ENCODE measurements at regions not wholly inside any gene's neighbourhood (a gene's known extent, or its start where the extent isn't known, plus 50 kb on each side); places are given as distances from the start of the nearest gene placed in this dataset.

DNA sequence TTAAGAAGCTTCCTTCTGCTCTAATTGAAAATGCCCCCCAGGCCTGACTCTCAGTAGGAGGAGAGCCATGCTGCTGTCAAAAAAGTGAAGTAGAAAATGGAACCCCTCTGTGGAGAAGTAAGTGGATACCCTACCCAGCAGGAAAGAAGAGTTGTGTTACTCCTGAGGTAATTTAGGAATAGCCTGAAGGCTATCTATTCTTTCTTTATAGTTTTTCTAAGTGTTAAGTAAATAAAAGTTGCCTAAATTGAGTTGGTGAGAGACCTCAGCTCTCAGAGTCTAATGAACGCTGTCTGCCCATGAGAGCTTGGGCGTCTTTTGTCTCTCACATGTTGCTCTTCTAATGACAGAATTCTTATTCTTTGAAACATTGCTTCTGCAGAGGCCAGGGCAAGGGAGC lies 116.2 kb downstream of the NSUN3 start:
- no peaks in the 10 kb centered on the region for H3K9me3 Mint-ChIP-seq (ENCODE audit: insufficient read depth)
- no peak overlapping the region for H3K4me2 ChIP-seq (replicated peaks; ENCODE audit: low read depth, low read length, poor library complexity, severe bottlenecking)
- intact Hi-C loops (cut with micrococcal nuclease): no loop called here
- H3K27me3 ChIP-seq (replicated peaks in 1 of 4; ENCODE audit: control extremely low read depth in 1 of 4, control insufficient read depth in 3 of 4, insufficient read depth in 4 of 4, low read length in 3 of 4): no peaks in the 10 kb centered on the region
- H3K4me3 ChIP-seq (ENCODE audit: control extremely low read depth in 1 of 5, extremely low read depth in 1 of 5, insufficient read depth in 1 of 5, low read depth in 2 of 5, low read length in 4 of 5): no peak overlapping the region
- no peak for DNase-seq
- H3K36me3 ChIP-seq (replicated peaks in 1 of 2; ENCODE audit: control extremely low read depth in 1 of 2, control insufficient read depth in 1 of 2, extremely low read depth in 1 of 2, insufficient read depth in 2 of 2, low read length in 1 of 2): no peaks in the 10 kb centered on the region
- H3K27ac Mint-ChIP-seq: no peak overlapping the region
- no peak for ATAC-seq (ENCODE audit: low read depth)
- H3K27ac ChIP-seq (ENCODE audit: low read length in 2 of 2): no peak overlapping the region
- WGBS (ENCODE audit: insufficient coverage): 93% methylated on average over 2 of the region's 2 CpGs
- TF ChIP-seq, protein P1, sequence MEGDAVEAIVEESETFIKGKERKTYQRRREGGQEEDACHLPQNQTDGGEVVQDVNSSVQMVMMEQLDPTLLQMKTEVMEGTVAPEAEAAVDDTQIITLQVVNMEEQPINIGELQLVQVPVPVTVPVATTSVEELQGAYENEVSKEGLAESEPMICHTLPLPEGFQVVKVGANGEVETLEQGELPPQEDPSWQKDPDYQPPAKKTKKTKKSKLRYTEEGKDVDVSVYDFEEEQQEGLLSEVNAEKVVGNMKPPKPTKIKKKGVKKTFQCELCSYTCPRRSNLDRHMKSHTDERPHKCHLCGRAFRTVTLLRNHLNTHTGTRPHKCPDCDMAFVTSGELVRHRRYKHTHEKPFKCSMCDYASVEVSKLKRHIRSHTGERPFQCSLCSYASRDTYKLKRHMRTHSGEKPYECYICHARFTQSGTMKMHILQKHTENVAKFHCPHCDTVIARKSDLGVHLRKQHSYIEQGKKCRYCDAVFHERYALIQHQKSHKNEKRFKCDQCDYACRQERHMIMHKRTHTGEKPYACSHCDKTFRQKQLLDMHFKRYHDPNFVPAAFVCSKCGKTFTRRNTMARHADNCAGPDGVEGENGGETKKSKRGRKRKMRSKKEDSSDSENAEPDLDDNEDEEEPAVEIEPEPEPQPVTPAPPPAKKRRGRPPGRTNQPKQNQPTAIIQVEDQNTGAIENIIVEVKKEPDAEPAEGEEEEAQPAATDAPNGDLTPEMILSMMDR (IDR thresholded peaks at IDR 0.05): no peak
- TF ChIP-seq EZH2 (IDR thresholded peaks at IDR 0.05; ENCODE audit: borderline replicate concordance, insufficient read depth, low read depth, low read length, poor library complexity, severe bottlenecking): no peak
- no peaks in the 10 kb centered on the region for H4K20me1 ChIP-seq (ENCODE audit: control insufficient read depth, insufficient read depth, low read length, poor library complexity, severe bottlenecking)
- H3K79me2 ChIP-seq (ENCODE audit: control insufficient read depth, insufficient read depth, low read length): no peaks in the 10 kb centered on the region
- H2AFZ ChIP-seq (ENCODE audit: insufficient read depth, low read depth, low read length, poor library complexity, severe bottlenecking): no peak overlapping the region
- H3K9ac ChIP-seq (ENCODE audit: low read length): no peak overlapping the region
- ChIA-PET CTCF (no interaction called here), POLR2A (no interaction called here)
- H3K9me3 ChIP-seq (ENCODE audit: control extremely low read depth in 1 of 3, control insufficient read depth in 2 of 3, insufficient read depth in 1 of 3, low read length in 2 of 3): no peaks in the 10 kb centered on the region
- no peak overlapping the region for H3K4me3 Mint-ChIP-seq
- H3K27me3 Mint-ChIP-seq: no peaks in the 10 kb centered on the region
- H3K4me1 Mint-ChIP-seq: no peaks in the 10 kb centered on the region
- no peaks in the 10 kb centered on the region for H3K4me1 ChIP-seq (ENCODE audit: control insufficient read depth in 2 of 2, insufficient read depth in 2 of 2, low read length in 2 of 2)

- Histone ChIP-seq H3K4me3 (ENCODE audit: control extremely low read depth in 1 of 5, extremely low read depth in 1 of 5, insufficient read depth in 1 of 5, low read depth in 2 of 5, low read length in 4 of 5) (no peak overlapping the region), H2AFZ (ENCODE audit: insufficient read depth, low read depth, low read length, poor library complexity, severe bottlenecking) (no peak overlapping the region), H3K4me1 (ENCODE audit: control insufficient read depth in 2 of 2, insufficient read depth in 2 of 2, low read length in 2 of 2) (no peaks in the 10 kb centered on the region), H3K79me2 (ENCODE audit: control insufficient read depth, insufficient read depth, low read length) (no peaks in the 10 kb centered on the region), H3K9ac (ENCODE audit: low read length) (no peak overlapping the region), H3K4me2 (replicated peaks; ENCODE audit: low read depth, low read length, poor library complexity, severe bottlenecking) (no peak overlapping the region), H3K27ac (ENCODE audit: low read length in 2 of 2) (no peak overlapping the region), H3K36me3 (replicated peaks in 1 of 2; ENCODE audit: control extremely low read depth in 1 of 2, control insufficient read depth in 1 of 2, extremely low read depth in 1 of 2, insufficient read depth in 2 of 2, low read length in 1 of 2) (no peaks in the 10 kb centered on the region), H4K20me1 (ENCODE audit: control insufficient read depth, insufficient read depth, low read length, poor library complexity, severe bottlenecking) (no peaks in the 10 kb centered on the region), H3K27me3 (replicated peaks in 1 of 4; ENCODE audit: control extremely low read depth in 1 of 4, control insufficient read depth in 3 of 4, insufficient read depth in 4 of 4, low read length in 3 of 4) (no peaks in the 10 kb centered on the region), H3K9me3 (ENCODE audit: control extremely low read depth in 1 of 3, control insufficient read depth in 2 of 3, insufficient read depth in 1 of 3, low read length in 2 of 3) (no peaks in the 10 kb centered on the region)
- no peak for ATAC-seq (ENCODE audit: low read depth)
- Mint-ChIP-seq H3K4me1 (no peaks in the 10 kb centered on the region), H3K4me3 (no peak overlapping the region), H3K27me3 (no peaks in the 10 kb centered on the region), H3K9me3 (ENCODE audit: insufficient read depth) (no peaks in the 10 kb centered on the region), H3K27ac (no peak overlapping the region)
- WGBS (ENCODE audit: insufficient coverage): 80% methylated on average over 4 of the region's 6 CpGs
- intact Hi-C loops (cut with micrococcal nuclease): no loop called here
- CTCF ChIA-PET: no interaction called here
- no peak for DNase-seq
- no peak for TF ChIP-seq EZH2 (IDR thresholded peaks at IDR 0.05; ENCODE audit: borderline replicate concordance, insufficient read depth, low read depth, low read length, poor library complexity, severe bottlenecking)
- TF ChIP-seq, protein P1 (IDR thresholded peaks at IDR 0.05): no peak
- POLR2A ChIA-PET: no interaction called here
Observed at GRCh38 chr3:94183551-94183950, 120.7 kb downstream of the NSUN3 start.

All from B cell (primary cell).